Bronchial epithelial cell (primary cell): ENCODE measurements at regions not wholly inside any gene's neighbourhood (a gene's known extent, or its start where the extent isn't known, plus 50 kb on each side); places are given as distances from the start of the nearest gene placed in this dataset.

Experiments used
- DNase-seq: peaks from one replicate; pipeline ENCODE4 v3.0.0-alpha.2; 2010; ENCODE audit warnings: low read depth
- FAIRE-seq: peaks from 2 replicates; lab custom pipeline; 2011; peaks lifted over from hg19 to GRCh38; lab: Jason Lieb, UNC
- H3K27me3 ChIP-seq: 2 replicates; pipeline ENCODE4 v1.5.1; 2011; ENCODE audit warnings: low read length; ENCODE audit not compliant: control insufficient read depth, insufficient read depth
- H3K36me3 ChIP-seq: 2 replicates; pipeline ENCODE4 v1.5.1; 2011; ENCODE audit warnings: low read length; ENCODE audit not compliant: control insufficient read depth, insufficient read depth
- H3K4me3 ChIP-seq: 2 replicates; pipeline ENCODE4 v1.5.1; 2011; ENCODE audit warnings: mild to moderate bottlenecking, low read depth, low read length, control low read depth
- CTCF ChIP-seq: IDR thresholded peaks from 2 replicates; pipeline ENCODE4 v1.5.1; 2011; ENCODE audit warnings: mild to moderate bottlenecking, moderate library complexity, low read length, control low read depth, inconsistent platforms; ENCODE audit not compliant: insufficient read depth, severe bottlenecking

DNA sequence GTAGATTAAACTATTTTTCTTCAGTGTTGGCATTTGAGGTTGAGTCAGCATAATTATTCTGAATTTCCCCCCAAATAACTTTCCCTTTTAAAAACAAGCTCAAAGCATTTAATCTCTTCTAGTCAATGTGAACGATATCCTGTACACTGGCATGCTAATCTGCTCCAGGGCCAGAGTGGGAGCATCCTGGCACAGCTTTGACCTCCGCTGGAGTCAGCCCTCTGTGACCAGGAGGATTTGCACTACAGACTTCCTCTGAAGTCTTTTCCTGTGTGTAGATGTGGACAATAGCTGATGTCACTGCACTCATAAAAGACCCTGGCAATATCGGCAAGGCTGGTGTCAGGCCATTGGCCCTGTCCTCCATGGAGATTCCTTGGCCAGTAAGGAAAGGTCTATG, 340.2 kb downstream of the CDC14C start:
- DNase-seq (no peak), FAIRE-seq (no peak)
- H3K36me3 ChIP-seq: no peaks in the 10 kb centered on the region
- no peak overlapping the region for H3K4me3 ChIP-seq
- TF ChIP-seq CTCF: no peak
- H3K27me3 ChIP-seq: no peaks in the 10 kb centered on the region

GRCh38 chr7:49273897-49274296, 349.6 kb downstream of the CDC14C start:
- FAIRE-seq (no peak), DNase-seq (no peak)
- no peak for TF ChIP-seq CTCF
- H3K36me3 ChIP-seq: no peaks in the 10 kb centered on the region
- no peak overlapping the region for H3K4me3 ChIP-seq
- no peaks in the 10 kb centered on the region for H3K27me3 ChIP-seq

DNA sequence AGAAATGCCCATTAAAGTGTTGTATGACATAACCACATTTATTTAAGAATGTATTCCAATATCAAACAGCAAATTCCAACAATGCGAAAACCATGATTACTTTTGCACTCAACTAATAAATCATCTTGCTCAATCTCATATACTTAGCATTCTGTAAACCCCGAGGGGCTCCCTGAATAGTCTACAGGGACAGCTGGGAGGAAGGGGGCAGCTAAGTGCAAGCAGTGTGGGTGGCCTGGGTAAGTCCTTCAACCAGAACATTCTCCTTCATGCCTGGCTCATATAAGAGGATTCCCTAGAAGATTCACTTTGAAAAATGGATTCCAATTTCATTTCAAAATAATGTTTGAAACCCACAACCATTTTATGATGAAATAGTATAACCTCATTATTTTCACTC, 355.5 kb downstream of the CDC14C start:
- DNase-seq: no peak
- Histone ChIP-seq H3K36me3 (no peaks in the 10 kb centered on the region), H3K4me3 (no peak overlapping the region), H3K27me3 (no peaks in the 10 kb centered on the region)
- no peak for FAIRE-seq
- no peak for TF ChIP-seq CTCF

GRCh38 chr7:49287653-49288052, 363.3 kb downstream of the CDC14C start:
- TF ChIP-seq CTCF: no peak
- no peak for DNase-seq
- Histone ChIP-seq H3K36me3 (no peaks in the 10 kb centered on the region), H3K4me3 (no peak overlapping the region), H3K27me3 (no peaks in the 10 kb centered on the region)
- no peak for FAIRE-seq

DNA sequence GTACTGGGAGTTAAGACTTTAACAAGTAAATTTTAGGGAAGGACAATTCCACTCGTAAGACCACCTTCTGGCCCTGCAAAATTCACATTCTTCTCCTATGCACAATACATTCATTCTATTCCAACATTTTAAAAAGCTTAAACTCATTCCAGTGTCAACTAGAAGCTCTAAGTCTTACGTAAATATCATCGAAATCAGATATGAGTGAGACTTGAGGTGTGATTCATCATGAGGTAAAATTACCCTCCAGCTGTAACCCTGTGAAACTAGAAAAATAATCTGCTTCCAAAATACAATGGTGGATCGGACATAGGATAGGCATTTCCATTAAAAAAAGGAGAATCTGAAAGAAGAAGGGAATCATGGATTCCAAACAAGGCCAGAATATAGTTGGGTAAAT, 370.3 kb downstream of the CDC14C start:
- FAIRE-seq: no peak

More for the DNA sequence above, 370.3 kb downstream of the CDC14C start:
- no peak for TF ChIP-seq CTCF
- DNase-seq: peak; percentile 66
- Histone ChIP-seq H3K4me3 (no peak overlapping the region), H3K36me3 (no peaks in the 10 kb centered on the region), H3K27me3 (no peaks in the 10 kb centered on the region)
